ENCODE measurements at regions not wholly inside any gene's neighbourhood (a gene's known extent, or its start where the extent isn't known, plus 50 kb on each side); places are given as distances from the start of the nearest gene placed in this dataset.

GRCh38 chr7:9242636-9243035 is 809.2 kb downstream of the NXPH1 start:
- intact Hi-C loops (cut with DNase I) = no loop called here
- no peaks in the 10 kb centered on the region for H3K27me3 ChIP-seq
- no peaks in the 10 kb centered on the region for H3K9me3 ChIP-seq
- DNase-seq = no peak
- no peak overlapping the region for H3K4me3 ChIP-seq
- H3K4me1 ChIP-seq (ENCODE audit: insufficient read depth) = no peaks in the 10 kb centered on the region
- H3K36me3 ChIP-seq = no peaks in the 10 kb centered on the region
- 63 to 85% (median 66%) methylated on average over 3 of the region's 3 CpGs for WGBS, 3 donors
- no peak for TF ChIP-seq POLR2A (IDR thresholded peaks at IDR 0.05)
- TF ChIP-seq EP300 (IDR thresholded peaks at IDR 0.05) = no peak
- no peak overlapping the region for H3K27ac ChIP-seq

DNA sequence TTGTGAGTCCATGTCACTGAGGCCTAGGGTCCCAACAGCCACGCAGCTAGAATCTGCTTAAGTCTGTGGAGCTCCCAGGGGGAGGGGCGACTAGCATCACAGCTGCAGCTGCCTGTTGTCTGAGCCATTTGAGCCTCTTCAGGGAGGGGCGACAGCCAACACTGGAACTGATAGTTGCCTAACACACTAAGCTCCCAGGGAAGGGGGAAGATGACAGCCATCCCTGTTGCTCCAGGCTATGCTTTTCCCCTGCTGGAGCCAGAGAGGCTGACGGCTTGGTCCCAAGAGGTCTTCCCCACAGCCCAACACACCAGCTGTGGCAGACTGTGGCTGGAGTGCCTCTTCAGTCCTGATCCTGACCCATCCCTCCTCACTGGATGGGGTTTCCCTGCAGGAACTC is 817.5 kb downstream of the NXPH1 start:
- 56 to 77% (median 68%) methylated on average over 3 to 4 of the region's 4 CpGs for WGBS, 3 donors
- Histone ChIP-seq H3K9me3 (no peaks in the 10 kb centered on the region), H3K27me3 (no peaks in the 10 kb centered on the region), H3K27ac (no peak overlapping the region), H3K36me3 (no peaks in the 10 kb centered on the region), H3K4me3 (no peak overlapping the region), H3K4me1 (ENCODE audit: insufficient read depth) (no peaks in the 10 kb centered on the region)
- intact Hi-C loops (cut with DNase I) = no loop called here
- DNase-seq = no peak
- TF ChIP-seq EP300 (IDR thresholded peaks at IDR 0.05) = no peak
- TF ChIP-seq POLR2A (IDR thresholded peaks at IDR 0.05) = no peak
- TF ChIP-seq CTCF (IDR thresholded peaks at IDR 0.05) = no peak

DNA sequence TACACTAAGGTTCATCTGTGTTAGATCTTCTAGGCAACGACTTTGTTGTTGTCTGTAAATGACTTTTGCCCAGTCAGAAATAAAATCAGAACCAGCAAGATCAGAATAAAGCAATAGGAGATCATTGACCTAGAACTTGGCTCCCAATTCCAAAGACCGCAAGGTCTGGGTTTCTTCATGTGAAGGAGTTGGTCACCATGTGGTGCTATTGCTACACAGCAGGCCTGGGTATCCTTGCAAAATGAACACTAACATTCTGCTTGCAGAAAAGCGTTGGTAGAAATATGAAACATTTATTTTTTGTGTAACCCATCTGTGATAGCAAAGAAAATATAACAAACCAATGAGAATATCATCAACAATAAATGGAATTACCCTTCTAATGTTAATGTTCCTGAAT is 831.0 kb downstream of the NXPH1 start:
- Histone ChIP-seq H3K4me1 (ENCODE audit: insufficient read depth) (no peaks in the 10 kb centered on the region), H3K4me3 (no peak overlapping the region), H3K9me3 (no peaks in the 10 kb centered on the region), H3K27me3 (no peaks in the 10 kb centered on the region), H3K27ac (no peak overlapping the region), H3K36me3 (no peaks in the 10 kb centered on the region)
- WGBS, 3 donors = 66 to 77% (median 73%) methylated on average over 3 of the region's 3 CpGs
- intact Hi-C loops (cut with DNase I) = no loop called here
- no peak for TF ChIP-seq CTCF (IDR thresholded peaks at IDR 0.05)
- no peak for TF ChIP-seq POLR2A (IDR thresholded peaks at IDR 0.05)
- no peak for DNase-seq

- H3K27me3 ChIP-seq = no peaks in the 10 kb centered on the region
- intact Hi-C loops (cut with DNase I) = no loop called here
- no peaks in the 10 kb centered on the region for H3K9me3 ChIP-seq
- no peak overlapping the region for H3K27ac ChIP-seq
- no peak for DNase-seq
- no peaks in the 10 kb centered on the region for H3K4me1 ChIP-seq (ENCODE audit: insufficient read depth)
- no peak for TF ChIP-seq POLR2A (IDR thresholded peaks at IDR 0.05)
- TF ChIP-seq EP300 (IDR thresholded peaks at IDR 0.05) = no peak
- H3K36me3 ChIP-seq = no peaks in the 10 kb centered on the region
- no peak overlapping the region for H3K4me3 ChIP-seq
These were observed 846.7 kb downstream of the NXPH1 start for GRCh38 chr7:9280088-9280487.

GRCh38 chr7:9283246-9283645 is 849.8 kb downstream of the NXPH1 start:
- Histone ChIP-seq H3K4me1 (ENCODE audit: insufficient read depth) (no peaks in the 10 kb centered on the region), H3K4me3 (no peak overlapping the region), H3K27me3 (no peaks in the 10 kb centered on the region), H3K36me3 (no peaks in the 10 kb centered on the region), H3K9me3 (no peaks in the 10 kb centered on the region), H3K27ac (no peak overlapping the region)
- 8 to 66% (median 52%) methylated on average over 2 of the region's 2 CpGs for WGBS, 3 donors
- intact Hi-C loops (cut with DNase I) = no loop called here
- no peak for DNase-seq
- TF ChIP-seq CTCF (IDR thresholded peaks at IDR 0.05) (no peak), EP300 (IDR thresholded peaks at IDR 0.05) (no peak), POLR2A (IDR thresholded peaks at IDR 0.05) (no peak)

GRCh38 chr7:9302436-9302835 is 869.0 kb downstream of the NXPH1 start:
- intact Hi-C loops (cut with DNase I) = no loop called here
- Histone ChIP-seq H3K9me3 (no peaks in the 10 kb centered on the region), H3K4me3 (no peak overlapping the region), H3K27ac (no peak overlapping the region), H3K4me1 (ENCODE audit: insufficient read depth) (no peaks in the 10 kb centered on the region), H3K27me3 (no peaks in the 10 kb centered on the region), H3K36me3 (no peaks in the 10 kb centered on the region)
- DNase-seq = no peak
- 79 to 88% (median 82%) methylated on average over 4 of the region's 4 CpGs for WGBS, 3 donors
- no peak for TF ChIP-seq EP300 (IDR thresholded peaks at IDR 0.05)
- no peak for TF ChIP-seq CTCF (IDR thresholded peaks at IDR 0.05)
- no peak for TF ChIP-seq POLR2A (IDR thresholded peaks at IDR 0.05)
